OCI-LY7 (cell line): ENCODE measurements at regions not wholly inside any gene's neighbourhood (a gene's known extent, or its start where the extent isn't known, plus 50 kb on each side); places are given as distances from the start of the nearest gene placed in this dataset.

ENCODE experiments used
- CTCF ChIP-seq: fragments of 200-600 bp; sonication (generic); conservative IDR thresholded peaks from 2 replicates; pipeline ENCODE4 v1.5.1; 2014; ENCODE audit warnings: mild to moderate bottlenecking, antibody characterized with exemption, low read length, moderate library complexity, mixed read lengths
- EZH2phosphoT487 ChIP-seq: fragments of 200-600 bp; sonication (generic); IDR thresholded peaks from 2 replicates; pipeline ENCODE4 v1.6.1; 2018; ENCODE audit warnings: low read depth, borderline replicate concordance, mild to moderate bottlenecking, mixed run types, antibody characterized with exemption, low read length, moderate library complexity, mixed read lengths

GRCh38 chr20:6680441-6680840 lies 87.0 kb upstream of the BMP2 start:
- TF ChIP-seq CTCF (no peak), EZH2phosphoT487 (no peak)
